Thyroid gland (tissue), 4 donors: ENCODE measurements at regions not wholly inside any gene's neighbourhood (a gene's known extent, or its start where the extent isn't known, plus 50 kb on each side); places are given as distances from the start of the nearest gene placed in this dataset.

Source experiments
- DNase-seq, 2 donors: peaks; one replicate each; pipeline ENCODE4 v3.0.0-alpha.2; 2019
- H3K27ac ChIP-seq, 3 donors: fragments of 200-600 bp; sonication (generic); 1 replicate in 2 of 3; 2 replicates in 1 of 3; pipeline ENCODE4 v1.5.1; 2016 to 2019; ENCODE audit warnings: mild to moderate bottlenecking in 1 of 3, moderate library complexity in 1 of 3
- H3K27me3 ChIP-seq: fragments of 200-600 bp; sonication (generic); one replicate; pipeline ENCODE4 v1.5.1; 2019
- H3K36me3 ChIP-seq, 2 donors: fragments of 200-600 bp; sonication (generic); one replicate each; pipeline ENCODE4 v1.5.1; 2016 to 2019
- H3K4me1 ChIP-seq, 2 donors: fragments of 200-600 bp; sonication (generic); one replicate each; pipeline ENCODE4 v1.5.1; 2017 to 2019
- H3K4me3 ChIP-seq, 3 donors: fragments of 200-600 bp; sonication (generic); replicated peaks in 1 of 3; 1 replicate in 2 of 3; 2 replicates in 1 of 3; pipeline ENCODE4 v1.5.1; 2016; ENCODE audit warnings: mild to moderate bottlenecking in 1 of 3
- H3K9me3 ChIP-seq: fragments of 200-600 bp; sonication (generic); one replicate; pipeline ENCODE4 v1.5.1; 2017
- CTCF ChIP-seq, 6 experiments: fragments of 200-600 bp in 3 of 6; fragments of 450-650 bp in 3 of 6; sonication (generic) in 3 of 6; IDR thresholded peaks; one replicate each; pipeline ENCODE4 v1.5.1; 2016 to 2019; ENCODE audit warnings: antibody characterized with exemption in 6 of 6, mild to moderate bottlenecking in 2 of 6, inconsistent platforms in 1 of 6, moderate library complexity in 1 of 6
- POLR2A ChIP-seq, 2 donors: fragments of 450-650 bp; IDR thresholded peaks; one replicate each; pipeline ENCODE4 v1.6.1; 2017; ENCODE audit warnings: antibody characterized with exemption in 2 of 2, mild to moderate bottlenecking in 2 of 2, moderate library complexity in 1 of 2
- WGBS, 2 donors: methylation state at CpG; one replicate each; pipeline ENCODE4 v1.1.5; 2017; 5-methylcytosine and 5-hydroxymethylcytosine counted together
- intact Hi-C: fragments of 100-400 bp; cut with DNase I; formaldehyde crosslinking; loops from one replicate; pipeline ENCODE4 v1.15.1; 2023

- Histone ChIP-seq H3K4me1 (no peaks in the 10 kb centered on the region), H3K36me3 (no peaks in the 10 kb centered on the region), H3K9me3 (no peaks in the 10 kb centered on the region), H3K27ac (no peak overlapping the region), H3K27me3 (no peaks in the 10 kb centered on the region), H3K4me3 (no peak overlapping the region)
- no peak for DNase-seq
- intact Hi-C loops = no loop called here
- WGBS, 2 donors = 17 to 20% methylated on average over 2 of the region's 2 CpGs
- TF ChIP-seq POLR2A (IDR thresholded peaks at IDR 0.05) (no peak), CTCF (IDR thresholded peaks at IDR 0.05) (no peak)
These were observed 351.7 kb upstream of the DCC start for GRCh38 chr18:51988277-51988676.

- DNase-seq = no peak
- Histone ChIP-seq H3K4me3 (no peak overlapping the region), H3K9me3 (no peaks in the 10 kb centered on the region), H3K27me3 (no peaks in the 10 kb centered on the region), H3K4me1 (no peaks in the 10 kb centered on the region), H3K27ac (no peak overlapping the region), H3K36me3 (no peaks in the 10 kb centered on the region)
- intact Hi-C loops = no loop called here
- WGBS, 2 donors = 41 to 69% methylated on average over 2 of the region's 2 CpGs
- no peak for TF ChIP-seq POLR2A (IDR thresholded peaks at IDR 0.05)
- no peak for TF ChIP-seq CTCF (IDR thresholded peaks at IDR 0.05)
These were observed 342.9 kb upstream of the DCC start for GRCh38 chr18:51997129-51997528.

GRCh38 chr18:51998066-51998465, 341.9 kb upstream of the DCC start:
- no peak for TF ChIP-seq POLR2A (IDR thresholded peaks at IDR 0.05)
- no peak for TF ChIP-seq CTCF (IDR thresholded peaks at IDR 0.05)
- WGBS, 2 donors = 88 to 92% methylated on average over 3 of the region's 3 CpGs
- no peak for DNase-seq

GRCh38 chr18:51998711-51999110, 341.3 kb upstream of the DCC start:
- Histone ChIP-seq H3K36me3 (no peaks in the 10 kb centered on the region), H3K27me3 (no peaks in the 10 kb centered on the region), H3K4me3 (no peak overlapping the region), H3K4me1 (no peaks in the 10 kb centered on the region), H3K27ac (no peak overlapping the region), H3K9me3 (no peaks in the 10 kb centered on the region)
- TF ChIP-seq CTCF (IDR thresholded peaks at IDR 0.05) (no peak), POLR2A (IDR thresholded peaks at IDR 0.05) (no peak)
- WGBS, 2 donors = 90 to 93% methylated on average over 3 of the region's 3 CpGs
- no peak for DNase-seq
- intact Hi-C loops = no loop called here

More at GRCh38 chr18:51998066-51998465, 341.9 kb upstream of the DCC start:
- no peaks in the 10 kb centered on the region for H3K9me3 ChIP-seq
- no peak overlapping the region for H3K4me3 ChIP-seq
- H3K27me3 ChIP-seq = no peaks in the 10 kb centered on the region
- no peaks in the 10 kb centered on the region for H3K4me1 ChIP-seq
- intact Hi-C loops = no loop called here
- H3K36me3 ChIP-seq = no peaks in the 10 kb centered on the region
- H3K27ac ChIP-seq = no peak overlapping the region

- no peak for DNase-seq
- Histone ChIP-seq H3K4me1 (no peaks in the 10 kb centered on the region), H3K4me3 (no peak overlapping the region), H3K36me3 (no peaks in the 10 kb centered on the region), H3K27me3 (no peaks in the 10 kb centered on the region), H3K27ac (no peak overlapping the region), H3K9me3 (no peaks in the 10 kb centered on the region)
- WGBS, 2 donors = 46 to 54% methylated on average over 2 of the region's 2 CpGs
- intact Hi-C loops = no loop called here
- no peak for TF ChIP-seq CTCF (IDR thresholded peaks at IDR 0.05)
- no peak for TF ChIP-seq POLR2A (IDR thresholded peaks at IDR 0.05)
These were observed 340.6 kb upstream of the DCC start for GRCh38 chr18:51999351-51999750.
